Duodenal mucosa (tissue), 2 donors: ENCODE measurements at regions not wholly inside any gene's neighbourhood (a gene's known extent, or its start where the extent isn't known, plus 50 kb on each side); places are given as distances from the start of the nearest gene placed in this dataset.
"Not testable (repeated sequence)": the region's sequence is repeated elsewhere in the genome, so short reads cannot be mapped to it uniquely, and the experiment has no call there.

Experiments used
- H3K27ac ChIP-seq: one replicate; pipeline ENCODE4 v1.7.0; 2013; ENCODE audit warnings: low read depth, low read length
- H3K27me3 ChIP-seq, 2 donors: one replicate each; pipeline ENCODE4 v1.7.0; 2013; ENCODE audit warnings: low read length in 2 of 2, control low read depth in 1 of 2; ENCODE audit not compliant: insufficient read depth in 2 of 2, control insufficient read depth in 1 of 2
- H3K36me3 ChIP-seq, 2 donors: one replicate each; pipeline ENCODE4 v1.7.0; 2013; ENCODE audit warnings: low read length in 2 of 2, control low read depth in 1 of 2; ENCODE audit not compliant: insufficient read depth in 2 of 2, control insufficient read depth in 1 of 2
- H3K4me1 ChIP-seq, 2 donors: one replicate each; pipeline ENCODE4 v1.7.0; 2013; ENCODE audit warnings: low read length in 2 of 2, control low read depth in 1 of 2; ENCODE audit not compliant: insufficient read depth in 2 of 2, control insufficient read depth in 1 of 2
- H3K4me3 ChIP-seq, 2 donors: one replicate each; pipeline ENCODE4 v1.7.0; 2013; ENCODE audit warnings: low read length in 2 of 2, low read depth in 1 of 2
- H3K9ac ChIP-seq, 2 donors: one replicate each; pipeline ENCODE4 v1.7.0; 2013; ENCODE audit warnings: low read length in 2 of 2, low read depth in 1 of 2
- H3K9me3 ChIP-seq, 2 donors: one replicate each; pipeline ENCODE4 v1.7.0; 2013; ENCODE audit warnings: low read length in 2 of 2, control low read depth in 1 of 2; ENCODE audit not compliant: control insufficient read depth in 1 of 2

- not testable (repeated sequence) for H3K4me1 ChIP-seq, H3K9ac ChIP-seq, H3K27ac ChIP-seq, H3K9me3 ChIP-seq, H3K27me3 ChIP-seq, H3K36me3 ChIP-seq, H3K4me3 ChIP-seq
Measured at GRCh38 chr3:144749536-144750253, 778.1 kb downstream of the DIPK2A start.

DNA sequence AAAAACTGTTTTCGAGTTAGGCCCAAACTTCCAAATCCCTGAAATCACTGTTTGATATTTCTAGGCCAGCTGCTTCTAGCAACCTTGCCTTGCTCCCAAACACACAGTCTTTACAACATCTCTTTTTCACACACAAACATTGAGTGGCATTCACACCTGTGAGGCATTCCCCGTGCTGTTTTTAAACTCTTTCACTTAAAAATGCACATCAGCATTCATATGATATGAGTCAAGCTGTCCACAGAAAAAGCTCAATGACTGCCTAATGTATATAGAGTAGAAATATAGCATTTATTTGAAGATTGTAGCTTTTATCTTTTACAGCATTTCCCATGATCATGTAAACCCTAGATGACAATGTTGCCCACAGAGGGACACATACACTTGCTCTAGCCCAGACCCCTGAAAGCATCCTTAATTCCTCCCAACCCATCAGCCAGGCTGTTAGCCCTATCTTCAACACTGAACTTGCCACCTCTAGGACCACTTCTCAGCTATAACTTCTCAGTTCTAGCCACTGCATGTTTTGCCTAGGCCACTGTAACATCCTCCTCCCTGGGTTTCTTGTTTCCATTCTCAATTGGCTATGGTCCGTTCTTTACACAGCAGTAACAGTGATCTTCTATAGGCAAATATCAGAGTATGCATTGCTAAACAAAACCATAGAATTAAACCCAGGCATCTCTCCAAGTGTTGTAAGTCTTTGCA, 782.6 kb downstream of the DIPK2A start:
- Histone ChIP-seq H3K4me3 (no peak overlapping the region), H3K36me3 (no peaks in the 10 kb centered on the region), H3K27me3 (no peaks in the 10 kb centered on the region), H3K9me3 (no peaks in the 10 kb centered on the region), H3K9ac (no peak overlapping the region), H3K4me1 (no peaks in the 10 kb centered on the region), H3K27ac (no peak overlapping the region)

- H3K4me3 ChIP-seq: no peak overlapping the region
- H3K27me3 ChIP-seq: no peaks in the 10 kb centered on the region
- H3K4me1 ChIP-seq: no peaks in the 10 kb centered on the region
- H3K9me3 ChIP-seq: no peaks in the 10 kb centered on the region
- H3K36me3 ChIP-seq: no peaks in the 10 kb centered on the region
- H3K9ac ChIP-seq: no peak overlapping the region
- H3K27ac ChIP-seq: no peak overlapping the region
Measured at GRCh38 chr3:144756704-144757440, 785.2 kb downstream of the DIPK2A start.

- no peaks in the 10 kb centered on the region for H3K27me3 ChIP-seq
- no peaks in the 10 kb centered on the region for H3K4me1 ChIP-seq
- H3K27ac ChIP-seq: no peak overlapping the region
- H3K4me3 ChIP-seq: no peak overlapping the region
- H3K36me3 ChIP-seq: no peaks in the 10 kb centered on the region
- H3K9me3 ChIP-seq: no peaks in the 10 kb centered on the region
- H3K9ac ChIP-seq: no peak overlapping the region
Measured at GRCh38 chr3:144760831-144761230, 789.2 kb downstream of the DIPK2A start.

DNA sequence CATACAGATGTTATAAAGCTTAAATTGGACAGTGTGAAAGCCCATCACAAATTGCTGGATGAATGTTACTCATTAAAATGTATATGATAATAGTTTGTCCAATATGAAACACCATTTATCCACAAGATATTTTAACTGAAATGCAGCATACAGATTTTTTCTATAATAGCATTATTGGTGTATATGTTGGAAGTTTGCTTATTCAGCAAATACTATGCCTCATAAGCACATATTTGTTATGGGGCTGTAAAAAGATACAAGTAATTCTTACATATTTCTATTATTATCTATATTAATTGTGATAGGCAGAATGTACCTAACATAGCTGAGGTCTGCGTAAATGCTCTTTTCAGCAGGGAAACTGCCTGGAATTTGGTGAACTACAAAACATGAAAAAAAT, 790.5 kb downstream of the DIPK2A start:
- H3K9ac ChIP-seq: no peak overlapping the region

GRCh38 chr3:144763878-144764454, 792.3 kb downstream of the DIPK2A start:
- Histone ChIP-seq H3K36me3 (no peaks in the 10 kb centered on the region), H3K9ac (no peak overlapping the region), H3K9me3 (no peaks in the 10 kb centered on the region), H3K27ac (no peak overlapping the region), H3K4me3 (peak overlapping the region; percentile 1 to 38), H3K4me1 (no peaks in the 10 kb centered on the region), H3K27me3 (no peaks in the 10 kb centered on the region)

More for the DNA sequence above, 790.5 kb downstream of the DIPK2A start:
- no peaks in the 10 kb centered on the region for H3K27me3 ChIP-seq
- H3K4me3 ChIP-seq: no peak overlapping the region
- no peak overlapping the region for H3K27ac ChIP-seq
- no peaks in the 10 kb centered on the region for H3K4me1 ChIP-seq
- no peaks in the 10 kb centered on the region for H3K9me3 ChIP-seq
- H3K36me3 ChIP-seq: no peaks in the 10 kb centered on the region

DNA sequence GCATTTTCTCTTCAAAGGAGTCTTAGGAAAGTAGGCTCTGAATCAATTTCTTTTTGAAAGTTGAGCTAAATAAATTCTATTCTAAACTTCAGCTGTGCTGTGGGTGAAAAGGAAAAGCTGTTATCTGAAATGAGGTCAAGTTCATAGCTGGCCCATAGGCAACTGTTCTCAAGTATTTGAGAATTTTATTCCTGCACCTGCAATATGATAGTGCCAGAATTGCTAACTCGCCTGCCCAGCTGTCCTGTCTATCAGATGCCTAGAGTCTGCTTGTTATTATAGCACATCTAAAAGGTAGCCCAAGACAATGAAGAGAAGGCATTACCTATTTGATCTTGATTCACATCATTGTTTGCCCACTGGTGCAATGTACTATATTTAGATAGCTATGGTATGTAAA, 798.7 kb downstream of the DIPK2A start:
- H3K4me1 ChIP-seq: no peaks in the 10 kb centered on the region

GRCh38 chr3:144770915-144771351, 799.3 kb downstream of the DIPK2A start:
- Histone ChIP-seq H3K9ac (no peak overlapping the region), H3K36me3 (no peaks in the 10 kb centered on the region), H3K4me1 (no peaks in the 10 kb centered on the region), H3K27ac (no peak overlapping the region), H3K27me3 (no peaks in the 10 kb centered on the region), H3K4me3 (no peak overlapping the region), H3K9me3 (no peaks in the 10 kb centered on the region)

More for the DNA sequence above, 798.7 kb downstream of the DIPK2A start:
- H3K27me3 ChIP-seq: no peaks in the 10 kb centered on the region
- no peaks in the 10 kb centered on the region for H3K9me3 ChIP-seq
- H3K4me3 ChIP-seq: no peak overlapping the region
- H3K27ac ChIP-seq: no peak overlapping the region
- no peak overlapping the region for H3K9ac ChIP-seq
- no peaks in the 10 kb centered on the region for H3K36me3 ChIP-seq

GRCh38 chr3:144771381-144771870, 799.8 kb downstream of the DIPK2A start:
- Histone ChIP-seq H3K4me3 (no peak overlapping the region), H3K27ac (no peak overlapping the region), H3K36me3 (no peaks in the 10 kb centered on the region), H3K4me1 (no peaks in the 10 kb centered on the region), H3K27me3 (no peaks in the 10 kb centered on the region), H3K9ac (no peak overlapping the region), H3K9me3 (no peaks in the 10 kb centered on the region)

DNA sequence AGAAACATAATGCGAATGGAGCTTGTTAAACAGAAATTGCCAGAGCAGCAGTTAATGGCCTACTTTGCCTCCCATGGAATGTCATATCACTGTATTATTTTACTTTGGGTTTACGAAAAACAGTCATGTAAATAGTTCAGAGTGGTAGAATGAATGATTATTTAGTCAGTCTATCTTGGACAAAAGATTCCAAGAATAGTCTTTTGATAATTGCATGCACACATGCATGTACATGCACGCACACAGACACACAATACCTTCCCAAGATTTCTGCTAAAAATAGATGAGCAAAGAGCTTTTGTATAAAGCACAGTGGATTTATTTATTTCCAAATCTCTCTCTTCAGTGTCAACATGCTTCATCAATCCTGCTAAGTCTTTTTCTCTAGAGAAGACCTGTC, 800.7 kb downstream of the DIPK2A start:
- Histone ChIP-seq H3K9ac (no peak overlapping the region), H3K27me3 (no peaks in the 10 kb centered on the region), H3K9me3 (no peaks in the 10 kb centered on the region), H3K36me3 (no peaks in the 10 kb centered on the region), H3K4me3 (no peak overlapping the region), H3K4me1 (no peaks in the 10 kb centered on the region), H3K27ac (no peak overlapping the region)
